Stimulated activated CD8-positive, alpha-beta memory T cell treated with anti-CD3 and anti-CD28 coated beads, Interleukin-12 subunit alpha, Interleukin-12 subunit beta, amount 100 ng/mL, for 24 hours (primary cell): ENCODE measurements at regions not wholly inside any gene's neighbourhood (a gene's known extent, or its start where the extent isn't known, plus 50 kb on each side); places are given as distances from the start of the nearest gene placed in this dataset.
A peak's percentile ranks its signal among the peaks of the same experiment; 100 is the strongest.

Experiments
- DNase-seq: peaks from one replicate; pipeline ENCODE4 v3.0.0-alpha.2; 2020; ENCODE audit errors: extremely low read depth

DNA sequence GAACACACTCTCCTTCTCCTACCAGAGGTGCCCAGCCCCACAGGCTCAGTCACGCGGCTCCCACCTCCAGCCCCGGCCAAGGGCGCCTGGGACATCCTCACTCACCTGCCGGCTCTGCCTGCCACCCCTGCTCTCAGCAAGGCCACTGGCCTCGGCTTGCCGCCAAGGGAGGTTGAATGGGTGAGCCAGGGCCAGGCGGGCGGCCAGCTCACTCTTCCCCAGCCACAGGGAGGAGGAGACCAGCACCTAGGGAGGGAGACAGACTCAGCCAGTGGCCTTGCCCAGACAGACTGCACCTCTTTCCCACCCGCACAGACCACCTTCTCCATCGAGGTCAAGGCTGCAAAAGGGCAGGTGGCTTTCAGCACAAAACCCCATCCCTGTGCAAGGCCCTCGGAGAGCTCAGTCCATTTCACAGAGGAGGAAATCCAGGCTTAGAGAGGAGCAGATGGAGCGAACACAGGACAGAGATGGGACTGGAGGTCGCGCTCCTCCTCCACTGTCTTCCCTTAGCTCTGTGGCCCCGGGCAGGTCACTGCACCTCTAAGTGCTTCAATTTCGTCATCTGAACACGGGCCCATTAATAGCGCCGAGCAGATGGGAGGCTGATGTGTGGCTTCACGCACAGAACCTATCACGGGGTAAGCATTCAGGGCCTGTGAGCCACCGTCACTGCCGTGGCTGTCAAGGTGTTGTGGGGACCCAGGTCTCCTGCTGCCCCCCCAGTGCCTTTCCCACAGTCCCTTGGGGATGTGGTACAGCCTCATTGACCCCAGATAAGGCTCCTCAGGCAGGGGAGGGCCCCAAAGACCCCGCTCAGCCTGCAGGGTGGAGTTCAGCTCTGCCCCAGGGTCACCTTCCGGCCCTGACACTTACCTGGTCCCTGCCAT, 56.1 kb downstream of the RMI2 start:
- no peak for DNase-seq

DNA sequence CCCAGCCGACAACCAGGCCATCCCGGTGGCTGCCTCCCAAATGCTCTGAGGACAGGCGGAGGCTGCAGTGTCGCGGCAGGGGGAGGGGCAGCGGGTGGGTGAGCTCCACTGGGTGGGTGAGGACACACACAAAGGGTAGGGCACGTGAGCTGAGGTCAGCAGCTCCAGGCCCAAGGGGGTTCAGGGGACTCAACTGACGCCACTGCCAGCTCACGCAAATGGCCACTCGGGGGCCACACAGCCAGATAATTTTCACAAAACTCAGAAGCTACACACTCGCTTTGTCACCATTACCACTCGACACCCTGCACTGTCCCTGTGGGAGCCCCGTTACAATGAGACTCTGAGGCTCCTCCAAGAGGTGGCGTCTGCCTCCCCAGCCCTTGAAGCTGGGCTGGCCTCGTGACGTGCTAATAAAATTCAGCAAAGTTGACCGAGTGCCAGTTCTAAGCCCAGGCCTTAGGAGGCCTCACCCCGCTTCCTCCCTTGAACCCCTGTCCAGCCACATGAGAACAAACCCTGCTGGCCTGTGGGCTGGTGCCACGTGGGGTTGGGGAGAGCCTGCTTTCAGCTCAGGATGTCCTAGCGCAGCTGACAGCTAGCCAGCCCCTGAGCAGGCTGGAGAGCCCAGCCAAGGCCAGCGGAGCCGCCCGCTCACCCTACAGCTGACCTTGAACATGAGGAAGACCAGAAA, 56.9 kb downstream of the RMI2 start:
- no peak for DNase-seq

DNA sequence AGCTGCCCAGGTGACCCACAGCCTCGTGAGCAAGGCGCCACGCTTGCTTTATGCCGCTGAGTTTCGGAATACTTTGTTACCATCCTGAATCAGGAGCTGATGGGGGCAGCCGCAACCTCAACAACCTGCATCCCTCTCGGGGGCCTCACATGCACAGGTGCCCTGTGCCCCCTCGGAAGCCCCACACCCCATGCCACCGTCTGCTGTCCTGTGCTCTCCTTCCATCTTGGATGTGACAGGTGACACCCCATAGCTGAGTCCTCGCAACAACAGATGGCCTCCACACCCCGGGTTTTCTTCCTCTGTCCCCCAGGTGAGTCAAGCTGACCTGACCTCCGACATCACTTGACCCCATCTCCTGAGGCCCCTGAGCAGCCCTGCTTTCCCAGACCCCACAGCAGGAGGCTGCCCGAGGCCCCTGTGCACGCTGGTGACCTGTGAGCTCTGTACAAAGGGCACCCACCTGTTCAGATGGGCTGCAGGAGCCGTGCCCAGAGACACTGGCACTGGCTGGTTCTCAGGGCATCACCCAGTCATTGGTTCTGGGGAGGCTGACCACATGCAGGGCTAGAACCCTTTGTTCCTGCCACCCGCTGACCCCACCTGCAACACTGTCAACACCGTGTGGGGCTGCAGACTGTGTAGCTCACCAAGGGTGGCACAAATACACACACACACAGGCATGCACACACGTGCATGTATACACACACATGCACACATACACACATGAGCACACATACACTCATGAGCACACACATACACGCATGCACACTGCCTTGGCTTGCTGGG, 57.7 kb downstream of the RMI2 start:
- no peak for DNase-seq

DNA sequence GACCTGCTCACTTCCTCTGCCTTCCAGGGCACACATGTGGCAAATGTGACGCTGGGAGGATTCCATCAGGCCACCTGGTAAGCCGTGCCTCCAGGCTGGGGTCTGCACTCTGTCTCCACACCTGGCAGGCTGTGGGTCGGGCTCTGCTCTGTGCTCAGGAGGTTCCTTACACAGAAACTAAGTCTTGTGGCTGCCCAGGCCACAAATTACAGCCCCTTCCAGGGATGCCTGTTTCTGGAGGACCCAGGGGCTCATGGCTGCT, 58.2 kb downstream of the RMI2 start:
- no peak for DNase-seq

DNA sequence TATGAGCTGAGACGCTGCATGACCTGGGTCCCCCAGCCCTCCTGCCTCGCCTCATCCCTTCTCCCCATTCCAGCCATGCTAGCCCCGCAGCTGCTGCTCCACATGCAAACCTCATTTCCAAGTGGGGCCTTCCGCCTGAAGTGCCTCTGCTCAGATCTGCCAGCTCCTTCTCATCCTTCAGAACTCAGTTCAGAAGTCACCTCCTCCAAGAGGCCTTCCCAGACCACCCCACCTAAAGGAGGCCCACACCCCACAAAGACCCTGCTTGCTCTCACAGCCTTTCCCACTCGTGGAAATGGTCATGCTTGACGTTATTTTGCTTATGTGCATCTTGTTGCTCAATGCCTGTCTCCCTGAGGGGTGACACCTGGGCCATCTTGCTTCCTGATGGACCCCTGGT, 58.7 kb downstream of the RMI2 start:
- no peak for DNase-seq

DNA sequence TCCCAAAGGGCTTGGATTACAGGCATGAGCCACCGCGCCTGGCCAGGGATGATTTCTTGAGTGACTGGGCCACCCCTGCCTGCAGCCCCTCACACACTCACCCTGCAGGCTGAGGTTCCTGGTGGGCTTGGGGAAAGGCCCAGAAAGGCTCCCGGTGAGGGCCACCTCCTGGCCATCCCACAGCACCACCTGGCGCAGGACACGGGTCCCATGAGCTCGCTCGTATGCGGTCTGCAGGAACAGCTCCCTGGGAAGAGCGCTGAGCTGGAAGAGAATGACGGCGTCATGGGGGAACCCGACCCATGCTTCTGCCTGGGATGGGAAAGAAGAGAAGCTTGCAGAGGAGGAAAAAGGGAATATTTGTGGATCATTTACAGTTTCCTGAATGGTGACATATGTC, 59.3 kb downstream of the RMI2 start:
- no peak for DNase-seq

DNA sequence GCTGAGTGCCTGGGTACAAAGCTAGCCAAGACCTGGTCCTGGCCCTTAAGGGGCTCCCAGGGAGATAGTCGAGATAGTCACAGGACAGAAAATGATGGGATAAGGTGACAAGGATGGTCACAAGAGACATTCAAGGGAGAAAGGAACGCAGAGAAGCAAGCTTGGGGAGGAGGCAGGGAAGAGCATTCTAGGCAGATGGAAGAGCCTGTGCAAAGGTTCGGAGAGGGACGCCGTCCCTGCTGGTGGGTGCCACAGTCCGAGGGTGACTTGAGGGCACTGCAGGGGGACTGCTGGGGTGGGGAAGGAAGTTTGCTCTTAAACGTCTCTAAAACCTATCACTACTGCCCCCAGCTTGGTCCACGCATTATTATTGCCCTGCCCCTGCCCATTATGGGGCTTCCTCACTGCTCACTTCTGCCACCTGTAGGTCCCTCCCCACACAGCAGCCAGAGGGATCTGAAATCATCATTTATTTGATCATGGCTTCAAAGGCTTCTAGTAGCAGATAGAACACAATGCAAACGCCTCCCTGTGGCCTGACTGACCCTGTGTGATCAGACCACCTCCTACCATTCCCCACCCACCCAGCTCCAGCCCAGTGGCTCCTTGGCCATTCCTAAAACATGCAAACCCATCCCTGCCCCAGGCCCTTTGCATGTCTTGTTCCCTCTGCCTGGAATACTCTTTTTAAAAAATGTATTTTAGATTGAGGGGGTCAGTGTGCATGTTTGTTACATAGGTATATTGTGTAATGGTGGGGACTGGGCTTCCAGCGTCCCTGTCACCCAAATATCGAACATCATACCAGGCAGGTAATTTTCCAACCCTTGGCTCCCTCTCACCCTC, 60.3 kb downstream of the RMI2 start:
- peak; percentile 8 for DNase-seq

DNA sequence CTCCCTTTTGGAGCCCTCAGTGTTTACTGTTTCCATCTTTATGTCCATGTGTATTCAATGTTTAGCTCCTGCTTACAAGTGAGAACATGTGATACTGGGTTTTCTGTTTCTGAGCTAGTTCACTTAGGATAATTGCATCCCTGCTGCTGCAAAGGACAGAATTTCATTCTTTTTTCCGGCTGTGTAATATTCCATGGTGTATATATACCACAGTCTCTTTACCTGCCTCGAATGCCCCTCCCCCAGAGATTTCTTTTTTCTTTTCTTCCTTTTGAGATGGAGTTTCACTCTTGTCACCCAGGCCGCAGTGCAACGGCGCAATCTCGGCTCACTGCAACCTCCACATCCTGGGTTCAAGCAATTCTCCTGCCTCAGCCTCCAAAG, 60.9 kb downstream of the RMI2 start:
- no peak for DNase-seq

DNA sequence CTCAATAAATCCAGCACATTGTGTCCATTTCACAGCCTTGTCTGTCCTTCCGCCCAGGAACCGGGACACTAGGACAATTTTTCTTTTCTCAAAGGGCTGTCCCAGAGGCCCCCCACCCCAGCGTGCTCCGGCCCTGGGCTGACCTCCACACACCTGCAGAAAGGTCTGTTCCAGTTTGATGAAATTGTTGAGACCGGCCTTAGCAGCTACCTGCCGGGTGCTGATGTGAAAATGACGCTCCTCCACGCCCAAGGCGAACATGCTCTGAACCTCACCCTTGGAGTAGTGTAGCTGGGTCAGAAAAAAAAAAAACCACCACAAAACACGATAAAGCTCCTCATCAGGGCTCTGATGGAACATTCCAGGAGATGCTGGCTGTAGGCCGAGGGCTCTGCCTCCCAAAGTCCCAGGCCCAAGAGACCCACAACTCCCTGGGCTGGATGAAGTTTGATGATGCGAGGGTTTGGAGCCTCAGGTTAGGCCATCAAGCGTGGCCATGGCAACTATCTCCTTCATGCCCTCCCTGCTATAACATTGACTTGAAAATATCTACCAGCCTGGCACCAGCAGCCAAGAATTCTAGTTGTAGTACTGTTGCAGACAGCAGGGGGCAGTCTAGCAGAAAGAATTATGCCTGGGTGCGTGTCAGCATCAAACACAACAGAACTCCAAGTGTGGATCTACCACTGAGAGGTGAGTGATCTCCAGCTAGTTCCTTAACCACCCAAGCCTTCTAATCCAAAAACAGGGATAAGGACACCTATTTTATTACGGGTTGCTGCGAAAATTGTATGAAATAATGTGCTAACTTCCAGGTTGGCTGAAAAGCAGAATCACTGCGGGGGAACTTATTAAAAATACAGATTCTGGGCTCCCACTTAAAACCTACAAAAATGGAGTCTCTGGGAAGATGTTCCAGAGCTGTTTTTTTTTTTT, 62.1 kb downstream of the RMI2 start:
- DNase-seq, result peak; percentile 10

DNA sequence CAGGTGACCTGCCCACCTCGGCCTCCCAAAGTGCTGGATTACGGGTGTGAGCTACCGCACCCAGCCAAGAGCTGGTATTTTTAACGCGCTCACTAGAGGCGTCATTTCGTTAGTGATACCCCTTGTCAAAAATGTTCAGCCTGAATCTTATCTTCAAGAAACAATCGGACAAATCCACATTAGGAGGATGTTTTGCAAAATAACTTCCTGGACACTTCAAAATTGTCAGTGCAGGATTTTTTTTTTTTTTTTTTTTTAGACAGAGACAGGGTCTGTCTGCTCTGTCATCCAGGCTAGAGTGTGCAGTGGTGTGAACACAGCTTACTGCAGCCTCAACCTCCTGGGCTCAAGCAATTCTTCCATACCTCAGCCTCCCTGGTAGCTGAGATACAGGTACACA, 63.0 kb downstream of the RMI2 start:
- no peak for DNase-seq

DNA sequence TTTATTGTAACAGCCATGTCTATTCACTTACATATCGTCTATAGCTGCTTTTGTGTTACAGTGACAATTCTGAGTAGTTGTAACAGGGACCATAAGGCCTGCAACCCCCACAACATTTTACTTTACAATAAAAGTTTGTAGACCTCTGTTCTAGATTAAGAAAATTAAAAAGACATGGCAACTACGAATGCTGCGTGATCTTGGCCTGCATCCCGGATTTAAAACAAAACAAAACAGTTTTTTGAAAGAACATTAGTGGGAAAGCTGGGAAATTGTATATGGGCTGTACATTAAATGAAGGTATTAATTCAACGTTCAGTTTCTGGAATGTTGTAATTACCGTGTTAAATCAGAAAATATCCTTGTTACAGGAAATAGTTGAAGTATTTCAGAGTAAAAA, 64.1 kb downstream of the RMI2 start:
- DNase-seq, result no peak

DNA sequence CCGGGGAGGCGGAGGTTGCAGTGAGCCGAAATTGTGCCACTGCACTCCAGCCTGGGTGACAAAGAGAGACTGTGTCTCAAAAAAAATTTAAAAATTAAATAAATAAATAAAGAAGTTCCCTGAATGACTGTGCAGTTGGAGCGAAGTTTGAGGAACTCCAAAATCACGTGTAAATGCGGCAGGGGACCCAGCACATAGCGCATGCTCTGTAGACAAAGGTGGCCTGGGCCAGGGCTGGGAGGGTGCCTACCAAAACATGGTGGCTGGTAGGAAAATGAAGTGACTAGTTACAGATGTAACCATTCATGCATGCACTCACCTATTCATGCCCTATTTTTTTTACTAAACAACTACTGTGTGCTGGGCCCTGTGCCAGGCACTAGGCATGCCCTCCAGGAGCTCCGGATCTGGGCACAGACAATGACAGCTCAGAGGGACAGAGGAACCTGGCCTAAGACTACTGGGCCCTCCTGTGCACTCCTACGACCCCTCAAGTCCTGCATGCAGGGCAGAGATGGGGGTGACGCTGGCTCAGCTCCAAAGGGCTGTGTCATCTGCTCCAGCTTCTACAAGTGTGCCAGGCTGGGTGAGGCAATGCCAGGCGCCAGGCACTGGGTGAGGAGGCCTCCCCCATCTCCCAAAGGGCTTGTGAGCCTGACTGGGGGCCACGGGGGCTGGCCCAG, 65.3 kb downstream of the RMI2 start:
- DNase-seq, result no peak

DNA sequence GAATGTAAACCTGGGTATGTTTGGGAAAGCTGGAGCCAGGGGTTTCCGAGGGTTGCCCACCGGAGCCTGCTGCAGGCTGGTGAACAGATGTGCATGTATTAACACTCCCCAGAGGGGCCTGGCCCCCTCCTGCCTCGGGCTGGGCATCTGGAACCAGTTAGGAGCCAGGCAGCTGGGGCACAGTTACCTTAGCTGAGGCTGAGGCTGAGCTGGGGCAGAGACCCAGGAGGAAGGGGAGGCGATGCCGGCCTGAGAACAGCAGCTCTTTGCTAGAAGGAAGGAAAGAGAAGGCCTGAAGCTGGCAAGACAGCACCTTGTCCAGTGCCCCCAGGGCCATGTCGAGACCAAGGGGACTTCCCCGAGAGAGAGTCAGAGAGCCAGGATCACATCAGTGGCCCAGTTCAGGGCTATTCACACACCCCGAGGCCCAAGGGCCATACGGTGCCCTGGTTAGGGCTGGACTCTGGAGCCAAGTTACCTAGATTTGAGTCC, 65.8 kb downstream of the RMI2 start:
- DNase-seq, result no peak

DNA sequence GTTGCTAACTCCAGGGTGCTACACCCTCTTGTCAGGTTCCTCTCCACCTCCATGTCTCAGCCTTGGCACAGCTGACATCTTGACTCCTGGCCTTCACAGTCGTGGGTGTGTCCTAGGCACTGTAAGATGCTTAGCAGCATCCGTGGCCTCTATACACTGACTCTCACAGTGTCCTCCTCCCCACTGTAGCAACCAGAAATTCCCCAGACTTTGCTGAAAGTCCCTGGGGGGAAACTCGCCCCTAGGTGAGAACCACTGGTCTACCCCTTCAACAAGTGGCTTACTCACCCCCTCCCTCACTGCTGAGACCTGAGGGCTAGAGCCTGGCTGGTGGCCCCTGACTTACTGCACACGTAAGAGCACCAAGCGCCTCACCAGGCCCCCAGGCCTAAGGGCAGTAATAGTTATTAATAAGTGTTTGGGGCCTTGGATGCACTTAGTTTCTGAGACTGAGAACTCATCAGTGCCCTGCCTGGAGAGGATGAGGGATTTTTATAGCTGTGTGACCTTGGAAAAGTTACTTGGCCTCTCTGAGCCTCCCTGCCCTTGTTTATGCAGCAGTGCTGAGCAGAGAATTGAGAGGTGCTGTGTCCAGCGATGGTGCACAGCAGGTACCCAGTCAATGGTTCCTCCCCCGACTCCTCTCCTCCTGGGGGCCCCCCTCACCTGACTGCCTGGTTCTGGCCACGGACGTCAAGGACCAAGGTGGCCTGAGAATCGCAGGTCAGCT, 67.1 kb downstream of the RMI2 start:
- no peak for DNase-seq

DNA sequence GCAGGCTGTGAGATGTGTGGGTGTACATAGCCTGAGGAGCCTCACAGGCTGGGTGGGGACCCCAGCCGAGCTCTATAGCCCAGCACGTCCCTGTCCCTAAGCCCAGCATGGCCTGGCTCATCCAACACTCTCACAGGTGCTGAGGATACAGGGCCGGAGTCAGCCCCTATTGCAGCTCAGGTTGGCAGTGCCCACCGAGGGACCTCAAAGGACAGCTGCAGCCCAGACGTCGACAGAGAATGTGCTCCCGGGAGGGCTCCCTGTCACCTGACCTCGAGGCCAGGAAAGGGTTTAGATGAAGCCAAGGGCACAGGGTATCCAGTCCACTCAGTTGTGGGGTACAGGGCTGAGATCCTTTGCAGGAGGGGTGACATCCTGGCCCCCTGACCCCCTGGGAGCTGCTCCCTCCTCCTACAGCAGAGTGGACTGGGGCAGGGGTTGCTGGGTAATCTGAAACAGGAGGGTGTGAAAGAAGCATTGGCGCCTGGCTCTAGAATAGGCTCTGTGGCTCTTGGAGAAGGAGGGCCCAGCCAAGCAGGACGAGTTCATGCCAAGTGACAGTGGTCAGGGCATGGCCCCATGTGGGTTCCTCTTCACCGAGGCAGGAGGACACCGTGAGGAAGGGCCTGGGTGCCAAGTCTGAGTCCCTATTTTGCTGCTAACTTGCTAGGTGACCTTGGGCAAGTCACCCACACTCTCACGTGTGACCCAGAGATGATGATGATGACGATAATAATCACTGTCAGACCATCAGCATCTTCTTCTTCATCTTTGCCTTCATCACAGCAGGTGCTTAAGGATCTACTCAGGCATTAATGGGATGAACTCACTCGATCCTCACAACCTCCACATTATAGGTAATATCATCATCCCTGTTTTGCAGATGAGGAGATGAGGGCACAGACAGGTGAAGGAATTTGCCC, 68.0 kb downstream of the RMI2 start:
- no peak for DNase-seq

DNA sequence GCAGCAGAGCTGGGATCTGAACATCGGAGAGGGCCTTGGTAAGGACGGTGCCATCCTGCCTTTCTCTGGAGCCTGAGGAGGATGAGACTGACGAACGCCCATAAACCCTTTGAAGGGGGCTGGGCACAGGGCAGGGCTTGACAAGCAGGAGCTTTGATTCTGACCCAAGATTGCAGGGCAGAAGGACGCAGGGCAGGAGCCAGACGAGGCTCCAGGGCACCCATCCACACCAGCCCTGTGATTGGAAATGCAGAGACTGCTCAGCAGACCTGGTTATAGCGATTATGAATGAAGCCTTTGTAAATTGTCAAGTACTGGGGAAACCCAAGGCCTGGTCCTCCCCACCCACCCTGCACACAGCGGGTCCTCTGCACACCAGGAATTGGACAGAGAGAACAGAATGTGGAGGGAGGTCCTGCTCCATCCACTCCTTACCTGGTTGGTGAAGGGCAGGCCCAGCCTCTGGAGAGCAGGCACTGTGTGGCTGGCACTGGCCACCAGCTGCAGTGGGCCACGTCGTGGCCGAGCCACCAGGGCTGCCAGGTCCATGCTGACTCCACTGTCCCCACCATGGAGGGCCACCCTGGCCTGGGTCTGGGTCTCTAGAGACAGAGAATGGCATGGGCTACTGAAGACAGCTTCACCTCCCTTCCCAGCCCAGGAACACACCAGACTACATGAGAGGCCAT, 68.8 kb downstream of the RMI2 start:
- no peak for DNase-seq
